ENCODE measurements at regions not wholly inside any gene's neighbourhood (a gene's known extent, or its start where the extent isn't known, plus 50 kb on each side); places are given as distances from the start of the nearest gene placed in this dataset.

DNA sequence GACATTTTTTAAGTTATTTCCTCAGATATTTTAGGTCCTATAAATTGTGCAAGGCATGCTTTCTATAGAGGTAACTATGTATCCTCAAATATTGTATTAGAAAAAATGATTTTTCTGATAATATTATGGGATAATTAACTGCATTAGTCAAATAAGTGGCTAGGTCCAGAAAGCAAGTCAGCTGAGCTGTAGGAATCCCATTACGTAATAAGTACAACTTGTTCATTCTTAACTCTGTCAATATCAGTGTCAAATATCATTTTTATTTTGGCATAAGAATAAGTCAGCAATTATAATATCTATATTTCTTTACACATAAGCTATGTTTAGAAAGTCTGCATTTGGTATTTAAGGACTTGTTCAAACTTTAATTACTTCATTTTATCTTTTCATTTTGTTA, 830.9 kb upstream of the GJE1 start:
- no peak for DNase-seq
- Histone ChIP-seq H3K9me3 (no peaks in the 10 kb centered on the region), H3K36me3 (no peaks in the 10 kb centered on the region), H3K4me3 (no peak overlapping the region), H3K27me3 (no peaks in the 10 kb centered on the region)

DNA sequence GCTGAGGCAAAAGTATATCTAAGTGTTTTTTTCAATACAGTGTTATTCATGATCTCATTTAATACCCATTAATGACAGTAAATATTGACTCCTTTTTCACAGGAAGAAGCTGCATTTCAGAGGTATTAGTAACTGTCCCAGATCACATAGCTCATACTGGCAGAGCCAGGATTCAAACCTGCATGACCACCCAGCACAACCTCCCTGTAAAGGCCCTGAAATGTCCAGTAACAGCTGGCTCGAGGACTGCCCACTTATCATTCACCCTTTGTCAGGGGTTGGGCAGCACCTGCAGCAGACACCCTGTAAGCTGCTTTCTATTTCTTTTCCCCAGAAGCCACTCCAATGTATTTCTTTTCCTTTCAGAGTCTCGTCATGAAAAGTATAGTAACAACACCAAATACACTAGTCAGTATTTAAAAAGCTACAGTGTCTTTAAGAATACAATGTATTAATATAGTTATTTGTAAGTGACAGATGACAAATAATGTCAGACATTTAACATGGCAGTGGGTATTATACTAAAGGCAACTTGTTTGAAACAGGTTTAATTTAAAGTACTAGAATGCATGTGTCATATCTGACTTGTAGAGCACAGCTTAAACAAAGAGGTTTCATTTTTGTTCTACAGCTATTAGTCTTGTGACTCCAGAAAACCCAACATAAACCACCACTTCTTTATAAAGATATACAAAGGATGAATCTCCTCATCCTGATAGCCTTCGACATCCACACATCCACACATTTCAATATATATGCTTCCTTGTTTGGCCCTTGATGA, 841.6 kb upstream of the GJE1 start:
- no peak for DNase-seq
- H3K9me3 ChIP-seq: peaks cover 5% of the 10 kb centered on the region; the same call in 1 of the 2 replicates
- H3K27me3 ChIP-seq: no peaks in the 10 kb centered on the region
- H3K36me3 ChIP-seq: no peaks in the 10 kb centered on the region
- no peak overlapping the region for H3K4me3 ChIP-seq

DNA sequence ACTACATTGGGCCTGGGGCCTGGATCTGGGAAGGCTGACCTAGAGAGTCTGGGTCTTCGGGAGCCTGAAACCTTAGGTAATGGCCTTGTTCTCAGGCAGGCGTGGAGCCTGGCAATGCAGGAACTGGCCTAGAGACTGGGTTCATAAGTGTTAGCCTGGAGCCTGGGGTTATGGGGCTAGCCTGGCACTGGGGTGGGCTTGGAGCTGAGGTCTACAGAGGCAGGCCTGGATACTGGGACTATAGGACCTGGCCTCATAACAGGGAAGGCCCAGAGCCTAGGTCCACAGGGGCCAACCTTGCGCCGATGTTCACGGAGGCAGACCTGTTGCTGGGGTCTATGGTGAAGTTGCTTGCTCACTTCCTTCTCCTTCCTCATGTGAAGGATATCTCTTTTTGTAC, 843.8 kb upstream of the GJE1 start:
- no peaks in the 10 kb centered on the region for H3K27me3 ChIP-seq
- peaks cover 5% of the 10 kb centered on the region; the same call in 1 of the 2 replicates for H3K9me3 ChIP-seq
- H3K36me3 ChIP-seq: no peaks in the 10 kb centered on the region
- no peak overlapping the region for H3K4me3 ChIP-seq
- no peak for DNase-seq

DNA sequence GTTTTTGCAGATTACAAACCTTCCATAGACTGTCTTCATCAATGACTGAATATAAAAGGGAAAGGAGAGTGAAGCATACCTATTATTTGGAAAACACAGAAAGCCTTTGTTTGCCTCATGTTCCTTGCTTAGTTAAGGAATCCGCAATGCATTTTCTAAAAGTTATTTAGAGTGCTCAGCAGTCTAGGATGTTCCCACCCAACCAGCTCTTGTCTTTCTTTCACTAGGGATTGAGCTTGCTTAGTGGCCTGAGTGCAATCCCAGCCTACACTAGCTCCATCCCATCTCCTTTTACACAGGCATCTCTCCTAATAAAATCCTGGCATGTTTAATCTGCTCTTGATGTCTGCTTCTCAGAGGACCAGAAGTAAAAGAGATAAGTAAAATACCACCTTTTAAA, 850.5 kb upstream of the GJE1 start:
- DNase-seq: no peak

DNA sequence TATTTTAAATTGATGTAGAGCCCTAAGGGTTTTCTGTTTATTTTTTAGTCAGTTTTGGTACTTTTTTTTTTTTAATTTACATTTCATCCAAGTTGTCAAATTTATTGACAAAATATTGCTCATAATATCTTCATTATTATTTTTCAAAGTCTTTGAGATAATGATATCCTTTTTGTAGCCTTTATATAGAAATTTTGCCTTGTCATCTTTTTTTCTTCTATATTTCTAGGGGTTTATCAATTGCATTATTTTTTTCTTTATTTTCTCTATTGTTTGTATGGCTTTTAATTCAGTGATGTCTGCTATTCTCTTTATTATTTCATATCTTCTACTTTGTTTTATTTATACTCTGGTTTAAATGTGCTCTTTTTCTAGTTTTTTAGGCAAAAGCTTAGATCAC, 863.0 kb upstream of the GJE1 start:
- Histone ChIP-seq H3K9me3 (peaks cover 2% of the 10 kb centered on the region; the same call in 1 of the 2 replicates), H3K27me3 (no peaks in the 10 kb centered on the region), H3K4me3 (no peak overlapping the region), H3K36me3 (no peaks in the 10 kb centered on the region)
- DNase-seq: no peak

More for the DNA sequence above, 850.5 kb upstream of the GJE1 start:
- Histone ChIP-seq H3K9me3 (no peaks in the 10 kb centered on the region; the same call in 1 of the 2 replicates), H3K4me3 (no peak overlapping the region), H3K36me3 (no peaks in the 10 kb centered on the region), H3K27me3 (no peaks in the 10 kb centered on the region)

DNA sequence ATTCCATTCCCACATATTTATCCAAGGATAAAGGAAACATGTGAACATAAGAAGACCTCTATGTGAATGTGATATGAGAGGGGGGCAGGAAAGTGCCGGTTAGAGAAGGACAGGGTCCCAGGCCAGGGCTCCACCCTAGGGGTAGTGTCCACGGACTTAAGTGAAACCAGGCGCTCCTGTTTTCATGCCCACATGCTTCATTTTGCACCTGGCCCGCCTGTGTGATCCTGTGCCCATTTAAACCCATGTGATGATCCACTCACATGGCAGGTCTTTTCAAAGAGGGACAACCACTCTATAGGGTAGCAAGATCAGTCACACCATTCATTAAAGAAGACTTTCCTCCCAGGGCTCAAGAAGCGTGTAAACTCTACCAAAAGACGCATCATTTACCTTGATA, 865.3 kb upstream of the GJE1 start:
- Histone ChIP-seq H3K36me3 (no peaks in the 10 kb centered on the region), H3K9me3 (peaks cover 2% of the 10 kb centered on the region; the same call in 1 of the 2 replicates), H3K27me3 (no peaks in the 10 kb centered on the region), H3K4me3 (no peak overlapping the region)
- no peak for DNase-seq

DNA sequence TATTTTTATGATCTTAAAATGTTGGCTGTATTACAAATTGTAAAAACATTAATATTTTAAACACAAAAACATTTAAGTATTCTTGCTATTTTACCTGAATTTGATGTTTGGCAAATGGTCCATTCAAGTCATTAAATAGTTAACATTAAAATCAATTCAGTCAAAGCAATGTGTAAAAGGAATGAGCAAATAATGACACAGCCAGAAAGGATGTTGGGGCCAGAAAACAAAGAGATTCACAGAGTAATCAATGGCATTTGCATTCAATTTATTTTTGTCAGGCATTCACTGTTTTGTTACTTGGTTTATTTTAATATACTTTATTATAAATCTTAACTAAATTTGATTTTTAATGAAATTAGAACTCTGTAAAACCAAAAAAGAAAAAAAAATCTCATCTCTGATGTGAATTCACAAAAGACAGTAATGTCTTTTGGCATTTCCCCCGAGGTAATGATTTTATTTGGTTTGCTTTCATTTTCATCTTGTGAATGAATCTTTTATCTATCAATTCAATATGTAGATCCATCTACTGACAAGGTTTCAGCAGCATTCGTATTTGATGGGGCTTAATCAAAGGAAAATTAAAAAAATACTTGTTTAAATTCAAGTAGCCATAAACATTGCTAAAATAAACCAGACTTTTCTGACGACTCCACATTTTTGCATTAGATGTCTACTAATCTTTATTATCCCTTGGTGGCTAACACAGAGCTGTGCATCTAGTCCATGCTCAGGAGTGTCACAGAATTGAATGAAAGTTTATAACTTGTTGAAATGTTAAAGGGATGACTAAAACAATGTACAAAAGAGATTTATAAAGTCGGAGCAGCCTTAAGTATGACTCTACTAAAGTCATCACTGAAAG, 866.7 kb upstream of the GJE1 start:
- Histone ChIP-seq H3K36me3 (no peaks in the 10 kb centered on the region), H3K4me3 (peak overlapping the region; percentile 50), H3K27me3 (no peaks in the 10 kb centered on the region), H3K9me3 (no peaks in the 10 kb centered on the region)
- no peak for DNase-seq

DNA sequence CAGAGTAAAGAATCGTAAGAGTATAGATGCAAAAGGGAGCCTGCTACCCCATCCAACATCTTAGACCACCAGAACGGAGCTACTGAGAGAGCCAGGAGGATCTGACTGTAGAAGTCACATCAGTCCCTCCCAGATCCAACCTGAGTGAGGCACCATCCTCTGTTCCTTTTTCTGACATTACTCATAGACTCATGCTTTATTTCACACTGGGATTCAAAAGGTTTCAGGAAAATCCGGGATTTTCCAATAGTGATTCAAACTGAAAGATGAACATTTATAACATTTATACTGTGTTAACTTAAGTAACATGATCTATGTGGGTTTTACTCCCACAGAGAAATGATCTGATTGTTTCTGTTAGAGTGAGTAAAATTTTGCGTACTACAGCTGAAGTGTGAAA, 868.6 kb upstream of the GJE1 start:
- no peaks in the 10 kb centered on the region for H3K36me3 ChIP-seq
- no peaks in the 10 kb centered on the region for H3K9me3 ChIP-seq
- no peaks in the 10 kb centered on the region for H3K27me3 ChIP-seq
- H3K4me3 ChIP-seq: no peak overlapping the region
- DNase-seq: no peak

DNA sequence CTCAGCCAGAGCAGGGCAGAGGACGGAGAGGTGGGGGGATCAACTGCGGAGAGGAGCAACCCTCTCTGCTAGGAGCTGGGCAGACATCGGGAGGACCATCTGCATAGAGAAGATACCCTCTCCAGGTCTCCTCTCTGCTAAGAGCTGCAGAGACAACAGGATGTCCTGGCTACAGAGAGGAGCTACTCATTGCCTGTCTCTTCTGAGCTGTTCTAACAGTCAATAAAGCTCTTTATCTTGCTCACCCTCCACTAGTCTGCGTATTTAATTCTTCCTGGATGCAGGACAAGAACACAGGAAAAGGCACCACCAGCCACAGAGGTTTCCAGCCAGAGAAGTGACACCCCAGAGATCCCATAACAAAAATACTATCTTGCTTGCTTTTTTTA, 871.1 kb upstream of the GJE1 start:
- H3K4me3 ChIP-seq: no peak overlapping the region
- no peak for DNase-seq
- H3K36me3 ChIP-seq: no peaks in the 10 kb centered on the region
- no peaks in the 10 kb centered on the region for H3K27me3 ChIP-seq
- H3K9me3 ChIP-seq: no peaks in the 10 kb centered on the region

DNA sequence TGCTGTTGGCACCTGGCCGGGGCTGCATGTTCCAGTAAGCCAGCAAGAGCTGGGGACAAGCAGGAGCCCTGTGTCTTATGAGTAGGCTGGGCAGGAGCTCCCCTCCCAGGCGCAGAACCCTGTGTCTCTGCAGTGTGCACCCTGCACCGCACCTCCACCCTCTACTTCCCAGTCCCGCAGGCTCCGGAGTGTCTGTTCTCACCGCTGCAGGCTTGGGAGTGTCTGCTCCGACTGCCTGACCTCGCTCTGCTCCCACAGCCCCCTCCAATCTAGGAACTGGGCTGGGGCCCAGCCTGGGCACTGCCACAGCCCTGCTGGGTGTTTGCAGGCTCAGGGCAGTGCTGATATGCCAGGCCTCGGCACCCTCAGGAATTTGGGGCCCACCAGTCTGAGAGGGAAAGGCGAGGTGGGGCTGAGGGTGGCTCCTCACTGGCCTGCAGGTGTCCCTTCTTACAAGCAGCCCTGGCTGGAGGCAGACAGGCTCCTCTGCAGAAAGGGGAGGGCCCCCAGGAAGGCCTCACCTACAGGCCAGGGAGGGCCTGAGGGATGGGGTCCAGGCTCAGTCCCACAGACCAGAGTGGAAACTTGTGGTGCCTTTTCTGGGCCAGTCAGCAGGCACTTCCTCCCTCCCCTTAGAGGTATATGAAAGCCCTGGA, 871.6 kb upstream of the GJE1 start:
- no peak for DNase-seq
- Histone ChIP-seq H3K27me3 (no peaks in the 10 kb centered on the region), H3K4me3 (no peak overlapping the region), H3K36me3 (no peaks in the 10 kb centered on the region; the same call in 1 of the 2 replicates), H3K9me3 (no peaks in the 10 kb centered on the region)

DNA sequence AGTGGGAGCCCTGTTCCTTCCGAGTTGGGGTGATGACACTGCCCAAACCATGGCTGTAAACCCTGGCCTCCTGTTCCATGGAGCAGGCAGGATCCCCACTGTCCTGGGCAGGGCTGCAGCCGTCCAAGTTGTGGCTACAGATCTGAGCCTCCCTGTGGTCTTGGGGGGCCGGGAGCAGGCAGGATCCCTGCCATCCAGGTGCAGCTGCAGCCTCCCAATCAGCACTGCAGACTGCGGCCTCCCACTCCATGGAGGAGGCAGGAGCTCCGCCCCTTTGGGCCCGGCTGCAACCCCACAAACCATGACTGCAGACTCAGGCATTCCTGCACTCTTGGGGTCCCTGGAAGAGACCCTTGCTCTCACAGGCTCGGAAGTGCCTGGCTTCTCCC, 872.1 kb upstream of the GJE1 start:
- no peak for DNase-seq
- H3K36me3 ChIP-seq: no peaks in the 10 kb centered on the region; the same call in 1 of the 2 replicates

DNA sequence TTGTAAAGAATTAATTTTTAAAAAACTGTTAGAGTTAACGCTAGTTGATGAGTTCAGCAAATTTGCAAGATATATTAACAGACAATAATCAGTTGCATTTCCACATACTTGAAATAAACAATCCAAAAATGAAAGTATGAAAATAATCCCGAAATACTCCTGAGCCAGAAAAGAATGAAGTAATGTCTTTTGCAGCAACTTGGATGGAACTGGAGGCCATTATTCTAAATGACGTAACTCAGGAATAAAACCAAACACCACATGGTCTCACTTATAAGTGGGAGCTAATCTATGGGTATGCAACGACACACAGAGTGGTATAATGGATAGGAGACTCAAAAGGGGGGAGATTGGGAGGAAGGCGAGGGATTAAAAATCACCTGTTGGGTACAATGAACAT, 872.9 kb upstream of the GJE1 start:
- Histone ChIP-seq H3K4me3 (no peak overlapping the region), H3K27me3 (no peaks in the 10 kb centered on the region), H3K36me3 (no peaks in the 10 kb centered on the region; the same call in 1 of the 2 replicates), H3K9me3 (no peaks in the 10 kb centered on the region)
- no peak for DNase-seq

More for the DNA sequence above, 872.1 kb upstream of the GJE1 start:
- Histone ChIP-seq H3K4me3 (no peak overlapping the region), H3K9me3 (no peaks in the 10 kb centered on the region), H3K27me3 (no peaks in the 10 kb centered on the region)

DNA sequence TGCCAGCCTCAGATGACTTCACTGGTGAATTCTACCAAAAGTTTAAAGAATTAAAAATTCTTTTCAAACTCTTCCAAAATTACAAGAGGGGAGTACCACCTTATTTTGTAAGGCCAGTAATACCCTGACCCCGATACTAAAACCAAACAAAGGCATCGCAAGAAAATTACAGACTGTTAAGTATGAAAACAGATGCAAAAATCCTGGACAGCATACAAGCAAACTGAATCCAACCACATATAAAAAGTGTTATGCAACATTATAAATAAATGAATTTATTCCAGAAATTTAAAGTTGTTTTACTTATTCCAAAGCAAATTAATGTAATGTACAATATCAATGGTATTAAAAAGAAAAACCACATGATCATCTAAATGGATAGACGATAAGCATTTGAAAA, 873.6 kb upstream of the GJE1 start:
- Histone ChIP-seq H3K4me3 (no peak overlapping the region), H3K9me3 (no peaks in the 10 kb centered on the region), H3K27me3 (no peaks in the 10 kb centered on the region), H3K36me3 (no peaks in the 10 kb centered on the region; the same call in 1 of the 2 replicates)
- no peak for DNase-seq

DNA sequence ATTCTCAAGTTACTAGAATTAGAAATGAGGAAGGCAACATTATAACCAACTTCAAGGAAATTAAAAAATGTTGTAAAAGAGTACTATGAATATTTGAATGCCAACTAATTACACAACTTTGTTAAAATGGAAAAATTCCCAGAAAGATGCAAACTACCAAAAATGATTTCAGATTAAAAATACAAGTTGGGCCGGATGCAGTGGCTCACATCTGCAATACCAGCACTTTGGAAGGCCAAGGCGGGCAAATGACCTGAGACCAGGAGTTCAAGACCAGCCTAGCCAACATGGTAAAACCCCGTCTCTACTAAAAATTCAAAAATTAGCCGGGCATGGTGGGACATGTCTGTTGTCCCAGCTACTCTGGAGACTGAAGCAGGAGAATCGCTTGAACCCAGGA, 874.2 kb upstream of the GJE1 start:
- Histone ChIP-seq H3K36me3 (no peaks in the 10 kb centered on the region; the same call in 1 of the 2 replicates), H3K4me3 (no peak overlapping the region), H3K27me3 (no peaks in the 10 kb centered on the region), H3K9me3 (no peaks in the 10 kb centered on the region)
- DNase-seq: no peak

DNA sequence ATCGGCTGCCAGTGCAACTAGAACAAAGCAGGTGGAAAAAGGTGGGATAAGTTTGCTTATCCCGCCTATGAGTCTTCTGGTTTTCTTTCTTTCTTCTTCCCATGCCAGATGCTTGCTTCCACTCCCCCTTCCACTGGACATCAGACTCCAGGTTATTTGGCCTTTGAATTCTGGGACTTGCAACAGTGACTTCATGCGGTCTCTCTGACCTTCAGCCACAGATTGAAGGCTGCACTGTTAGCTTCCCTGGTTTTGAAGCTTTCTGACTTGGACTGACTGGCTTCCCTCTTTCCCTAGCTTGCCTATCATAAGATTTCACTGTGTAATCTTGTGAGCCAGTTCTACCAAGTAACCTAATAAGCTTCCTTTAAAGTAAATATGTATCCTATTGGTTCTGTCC, 878.4 kb upstream of the GJE1 start:
- Histone ChIP-seq H3K9me3 (no peaks in the 10 kb centered on the region; the same call in 1 of the 2 replicates), H3K4me3 (no peak overlapping the region), H3K27me3 (no peaks in the 10 kb centered on the region), H3K36me3 (no peaks in the 10 kb centered on the region; the same call in 1 of the 2 replicates)
- DNase-seq: no peak

DNA sequence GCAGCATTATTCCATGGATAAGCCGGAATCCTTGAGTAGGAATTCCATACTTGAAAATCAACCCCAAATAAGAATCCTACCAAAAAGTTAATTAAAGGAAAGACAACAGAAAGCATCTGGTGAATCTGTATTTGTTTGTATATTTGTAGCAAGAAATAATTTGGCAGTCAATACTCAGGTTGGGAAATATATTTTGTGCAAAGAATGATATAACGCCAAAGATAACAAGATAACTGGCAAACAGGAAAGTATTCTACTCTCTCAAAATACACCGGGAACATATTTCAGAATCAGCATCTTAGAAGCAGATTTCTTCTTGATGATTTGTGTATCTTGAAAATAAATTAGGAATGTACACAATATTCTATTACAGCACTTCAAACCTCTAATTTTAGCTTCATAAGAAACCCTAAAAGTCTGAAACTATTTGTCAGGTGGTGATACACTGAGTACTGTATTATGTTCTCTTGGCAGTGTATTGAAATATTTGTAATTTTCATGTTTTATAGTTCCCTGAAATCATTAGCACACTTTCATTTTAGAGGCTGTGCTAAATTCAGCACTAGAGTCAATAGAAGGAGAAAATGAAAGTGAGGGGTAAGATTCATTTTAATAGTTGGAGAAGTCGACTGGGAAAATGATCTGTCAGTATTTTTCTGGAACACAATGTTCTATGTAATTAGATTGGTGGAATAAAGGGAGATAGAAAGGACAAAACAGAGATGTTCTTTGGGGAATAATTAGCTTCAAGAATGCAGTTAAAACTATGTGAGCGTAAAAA, 879.7 kb upstream of the GJE1 start:
- H3K4me3 ChIP-seq: no peak overlapping the region
- no peaks in the 10 kb centered on the region; the same call in 1 of the 2 replicates for H3K9me3 ChIP-seq
- H3K36me3 ChIP-seq: no peaks in the 10 kb centered on the region; the same call in 1 of the 2 replicates
- no peaks in the 10 kb centered on the region for H3K27me3 ChIP-seq
- no peak for DNase-seq
